ENCODE measurements at regions not wholly inside any gene's neighbourhood (a gene's known extent, or its start where the extent isn't known, plus 50 kb on each side); places are given as distances from the start of the nearest gene placed in this dataset.

- H3K27ac Mint-ChIP-seq = no peak overlapping the region
- Histone ChIP-seq H3K27me3 (replicated peaks in 1 of 4; ENCODE audit: control extremely low read depth in 1 of 4, control insufficient read depth in 3 of 4, insufficient read depth in 4 of 4, low read length in 3 of 4) (no peaks in the 10 kb centered on the region), H3K9me3 (ENCODE audit: control extremely low read depth in 1 of 3, control insufficient read depth in 2 of 3, insufficient read depth in 1 of 3, low read length in 2 of 3) (no peaks in the 10 kb centered on the region), H3K79me2 (ENCODE audit: control insufficient read depth, insufficient read depth, low read length) (no peaks in the 10 kb centered on the region), H3K4me1 (ENCODE audit: control insufficient read depth in 2 of 2, insufficient read depth in 2 of 2, low read length in 2 of 2) (no peaks in the 10 kb centered on the region), H3K36me3 (replicated peaks in 1 of 2; ENCODE audit: control extremely low read depth in 1 of 2, control insufficient read depth in 1 of 2, extremely low read depth in 1 of 2, insufficient read depth in 2 of 2, low read length in 1 of 2) (no peaks in the 10 kb centered on the region), H3K9ac (ENCODE audit: low read length) (no peak overlapping the region), H3K4me2 (replicated peaks; ENCODE audit: low read depth, low read length, poor library complexity, severe bottlenecking) (no peak overlapping the region), H3K27ac (ENCODE audit: low read length in 2 of 2) (no peak overlapping the region), H3K4me3 (ENCODE audit: control extremely low read depth in 1 of 5, extremely low read depth in 1 of 5, insufficient read depth in 1 of 5, low read depth in 2 of 5, low read length in 4 of 5) (no peak overlapping the region), H2AFZ (ENCODE audit: insufficient read depth, low read depth, low read length, poor library complexity, severe bottlenecking) (no peak overlapping the region), H4K20me1 (ENCODE audit: control insufficient read depth, insufficient read depth, low read length, poor library complexity, severe bottlenecking) (no peaks in the 10 kb centered on the region)
- intact Hi-C loops (cut with micrococcal nuclease) = no loop called here
- no peaks in the 10 kb centered on the region for H3K4me1 Mint-ChIP-seq
- WGBS (ENCODE audit: insufficient coverage) = no CpG with 5 or more reads among the region's 1 CpG
- DNase-seq (no peak), ATAC-seq (ENCODE audit: low read depth) (no peak)
- peaks cover 11% of the 10 kb centered on the region for H3K27me3 Mint-ChIP-seq
- no peaks in the 10 kb centered on the region for H3K9me3 Mint-ChIP-seq (ENCODE audit: insufficient read depth)
- no peak for TF ChIP-seq CTCF (IDR thresholded peaks at IDR 0.05)
- TF ChIP-seq EZH2 (IDR thresholded peaks at IDR 0.05; ENCODE audit: borderline replicate concordance, insufficient read depth, low read depth, low read length, poor library complexity, severe bottlenecking) = no peak
- POLR2A ChIA-PET = no interaction called here
- CTCF ChIA-PET = no interaction called here
- H3K4me3 Mint-ChIP-seq = no peak overlapping the region
These were observed 157.1 kb downstream of the FTCDNL1 start for GRCh38 chr2:199693861-199694260.

GRCh38 chr2:199692489-199692888, 158.5 kb downstream of the FTCDNL1 start:
- no peaks in the 10 kb centered on the region for H4K20me1 ChIP-seq (ENCODE audit: control insufficient read depth, insufficient read depth, low read length, poor library complexity, severe bottlenecking)
- Mint-ChIP-seq H3K4me1 (no peaks in the 10 kb centered on the region), H3K27ac (no peak overlapping the region), H3K27me3 (peaks cover 4% of the 10 kb centered on the region), H3K4me3 (no peak overlapping the region), H3K9me3 (ENCODE audit: insufficient read depth) (no peaks in the 10 kb centered on the region)
- no peaks in the 10 kb centered on the region for H3K36me3 ChIP-seq (replicated peaks in 1 of 2; ENCODE audit: control extremely low read depth in 1 of 2, control insufficient read depth in 1 of 2, extremely low read depth in 1 of 2, insufficient read depth in 2 of 2, low read length in 1 of 2)
- ChIA-PET CTCF (no interaction called here), POLR2A (no interaction called here)
- DNase-seq (no peak), ATAC-seq (ENCODE audit: low read depth) (no peak)
- no CpG with 5 or more reads among the region's 3 CpGs for WGBS (ENCODE audit: insufficient coverage)
- no peaks in the 10 kb centered on the region for H3K9me3 ChIP-seq (ENCODE audit: control extremely low read depth in 1 of 3, control insufficient read depth in 2 of 3, insufficient read depth in 1 of 3, low read length in 2 of 3)
- TF ChIP-seq EZH2 (IDR thresholded peaks at IDR 0.05; ENCODE audit: borderline replicate concordance, insufficient read depth, low read depth, low read length, poor library complexity, severe bottlenecking) (no peak), CTCF (IDR thresholded peaks at IDR 0.05) (no peak)
- no peaks in the 10 kb centered on the region for H3K79me2 ChIP-seq (ENCODE audit: control insufficient read depth, insufficient read depth, low read length)
- no peak overlapping the region for H2AFZ ChIP-seq (ENCODE audit: insufficient read depth, low read depth, low read length, poor library complexity, severe bottlenecking)
- intact Hi-C loops (cut with micrococcal nuclease) = no loop called here
- no peak overlapping the region for H3K27ac ChIP-seq (ENCODE audit: low read length in 2 of 2)
- no peak overlapping the region for H3K4me3 ChIP-seq (ENCODE audit: control extremely low read depth in 1 of 5, extremely low read depth in 1 of 5, insufficient read depth in 1 of 5, low read depth in 2 of 5, low read length in 4 of 5)
- no peaks in the 10 kb centered on the region for H3K27me3 ChIP-seq (replicated peaks in 1 of 4; ENCODE audit: control extremely low read depth in 1 of 4, control insufficient read depth in 3 of 4, insufficient read depth in 4 of 4, low read length in 3 of 4)
- H3K4me1 ChIP-seq (ENCODE audit: control insufficient read depth in 2 of 2, insufficient read depth in 2 of 2, low read length in 2 of 2) = no peaks in the 10 kb centered on the region
- no peak overlapping the region for H3K9ac ChIP-seq (ENCODE audit: low read length)
- no peak overlapping the region for H3K4me2 ChIP-seq (replicated peaks; ENCODE audit: low read depth, low read length, poor library complexity, severe bottlenecking)

Measured in B cell (primary cell).